Natural killer cell (primary cell): ENCODE measurements at regions not wholly inside any gene's neighbourhood (a gene's known extent, or its start where the extent isn't known, plus 50 kb on each side); places are given as distances from the start of the nearest gene placed in this dataset.
"Not testable (repeated sequence)": the region's sequence is repeated elsewhere in the genome, so short reads cannot be mapped to it uniquely, and the experiment has no call there.

ENCODE experiments used
- ATAC-seq, 3 donors: fragments of 150-1000 bp in 2 of 3; fragments of 200-7000 bp in 1 of 3; cut with Tn5 transposase; 1 replicate in 1 of 3; 2 replicates in 2 of 3; pipeline ENCODE4 v1.10.0; 2021; ENCODE audit warnings: mild to moderate bottlenecking in 2 of 3, moderate library complexity in 2 of 3
- DNase-seq, 2 donors: peaks; one replicate each; pipeline versions ENCODE4 v3.0.0 to v3.0.0-alpha.2; 2013 to 2021; ENCODE audit warnings: mixed read lengths in 1 of 2
- H3K27ac ChIP-seq: one replicate; pipeline ENCODE4 v1.5.1; 2013; ENCODE audit warnings: mild to moderate bottlenecking, low read length
- H3K27me3 ChIP-seq: one replicate; pipeline ENCODE4 v1.6.1; 2013; ENCODE audit warnings: low read length; ENCODE audit not compliant: control insufficient read depth, insufficient read depth
- H3K36me3 ChIP-seq: one replicate; pipeline ENCODE4 v1.6.1; 2013; ENCODE audit warnings: low read length; ENCODE audit not compliant: control insufficient read depth, insufficient read depth
- H3K4me1 ChIP-seq: one replicate; pipeline ENCODE4 v1.6.1; 2013; ENCODE audit warnings: low read length; ENCODE audit not compliant: control insufficient read depth, insufficient read depth
- H3K4me3 ChIP-seq: one replicate; pipeline ENCODE4 v1.5.1; 2013; ENCODE audit warnings: low read length
- H3K9me3 ChIP-seq: one replicate; pipeline ENCODE4 v1.6.1; 2013; ENCODE audit warnings: low read length; ENCODE audit not compliant: control insufficient read depth, insufficient read depth
- H3K27ac Mint-ChIP-seq, 2 donors: one replicate each; pipeline ENCODE4 v1.8.0; 2022; ENCODE audit warnings: mild to moderate bottlenecking in 2 of 2, mixed read lengths in 2 of 2, moderate library complexity in 1 of 2
- H3K27me3 Mint-ChIP-seq, 2 donors: one replicate each; pipeline ENCODE4 v1.8.0; 2022; ENCODE audit warnings: low read depth in 2 of 2, mixed read lengths in 2 of 2
- H3K36me3 Mint-ChIP-seq: one replicate; pipeline ENCODE4 v1.8.0; 2022; ENCODE audit warnings: mixed read lengths
- H3K4me1 Mint-ChIP-seq, 2 donors: one replicate each; pipeline ENCODE4 v1.8.0; 2022; ENCODE audit warnings: mixed read lengths in 2 of 2
- H3K4me3 Mint-ChIP-seq: one replicate; pipeline ENCODE4 v1.8.0; 2022; ENCODE audit warnings: mild to moderate bottlenecking, moderate library complexity, mixed read lengths
- H3K9me3 Mint-ChIP-seq, 2 donors: one replicate each; pipeline ENCODE4 v1.8.0; 2022; ENCODE audit warnings: mixed read lengths in 2 of 2
- WGBS: methylation state at CpG from one replicate; pipeline ENCODE4 v1.1.7; 2013; ENCODE audit warnings: missing lambda C conversion rate; ENCODE audit not compliant: insufficient coverage; 5-methylcytosine and 5-hydroxymethylcytosine counted together
- intact Hi-C: fragments of 100-400 bp; cut with micrococcal nuclease; formaldehyde crosslinking; loops from one replicate; pipeline ENCODE4 v1.14.2; 2022
- TF ChIP-seq, protein P1 (sequence below): fragments of 200-600 bp; IDR thresholded peaks from one replicate; pipeline ENCODE4 v1.8.0; 2022; ENCODE audit warnings: antibody characterized with exemption

DNA sequence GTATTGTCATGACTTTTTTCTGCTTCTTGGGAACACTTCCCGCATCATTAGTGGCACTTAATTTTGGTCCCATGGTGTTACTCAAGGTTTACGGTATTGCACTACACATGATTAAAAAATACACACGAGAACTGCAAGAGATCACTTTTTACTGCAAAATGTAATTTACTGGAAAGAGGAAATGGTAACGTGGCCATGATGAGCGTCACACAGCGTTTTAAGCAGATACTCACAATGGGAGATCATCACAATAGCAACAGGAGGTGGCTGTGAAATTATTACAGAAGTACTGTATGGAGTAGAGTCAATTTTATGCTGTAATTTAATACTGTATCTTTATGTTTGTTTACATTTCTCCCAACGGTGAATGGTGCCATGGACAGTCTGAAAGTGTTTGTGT, 1510.3 kb downstream of the AMY1C start:
- Histone ChIP-seq H3K36me3 (no peaks in the 10 kb centered on the region), H3K4me3 (no peak overlapping the region), H3K27me3 (no peaks in the 10 kb centered on the region), H3K4me1 (no peaks in the 10 kb centered on the region), H3K9me3 (peaks cover 2% of the 10 kb centered on the region), H3K27ac (no peak overlapping the region)
- DNase-seq = no peak
- no peak for ATAC-seq
- TF ChIP-seq, protein P1, sequence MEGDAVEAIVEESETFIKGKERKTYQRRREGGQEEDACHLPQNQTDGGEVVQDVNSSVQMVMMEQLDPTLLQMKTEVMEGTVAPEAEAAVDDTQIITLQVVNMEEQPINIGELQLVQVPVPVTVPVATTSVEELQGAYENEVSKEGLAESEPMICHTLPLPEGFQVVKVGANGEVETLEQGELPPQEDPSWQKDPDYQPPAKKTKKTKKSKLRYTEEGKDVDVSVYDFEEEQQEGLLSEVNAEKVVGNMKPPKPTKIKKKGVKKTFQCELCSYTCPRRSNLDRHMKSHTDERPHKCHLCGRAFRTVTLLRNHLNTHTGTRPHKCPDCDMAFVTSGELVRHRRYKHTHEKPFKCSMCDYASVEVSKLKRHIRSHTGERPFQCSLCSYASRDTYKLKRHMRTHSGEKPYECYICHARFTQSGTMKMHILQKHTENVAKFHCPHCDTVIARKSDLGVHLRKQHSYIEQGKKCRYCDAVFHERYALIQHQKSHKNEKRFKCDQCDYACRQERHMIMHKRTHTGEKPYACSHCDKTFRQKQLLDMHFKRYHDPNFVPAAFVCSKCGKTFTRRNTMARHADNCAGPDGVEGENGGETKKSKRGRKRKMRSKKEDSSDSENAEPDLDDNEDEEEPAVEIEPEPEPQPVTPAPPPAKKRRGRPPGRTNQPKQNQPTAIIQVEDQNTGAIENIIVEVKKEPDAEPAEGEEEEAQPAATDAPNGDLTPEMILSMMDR = no peak
- intact Hi-C loops = no loop called here
- WGBS = 89% methylated on average over 6 of the region's 7 CpGs
- H3K4me3 Mint-ChIP-seq = no peak overlapping the region
- no peak overlapping the region for H3K27ac Mint-ChIP-seq
- no peaks in the 10 kb centered on the region for H3K4me1 Mint-ChIP-seq
- no peaks in the 10 kb centered on the region for H3K27me3 Mint-ChIP-seq
- H3K36me3 Mint-ChIP-seq = peaks cover 20% of the 10 kb centered on the region
- H3K9me3 Mint-ChIP-seq = peaks cover 21 to 31% of the 10 kb centered on the region in 2 donors

GRCh38 chr1:105270966-105271365, 1521.3 kb downstream of the AMY1C start:
- ATAC-seq = no peak
- H3K36me3 ChIP-seq = no peaks in the 10 kb centered on the region
- Mint-ChIP-seq H3K36me3 (peaks cover 8% of the 10 kb centered on the region), H3K27ac (no peak overlapping the region), H3K4me3 (no peak overlapping the region), H3K9me3 (peaks cover 19 to 34% of the 10 kb centered on the region in 2 donors), H3K27me3 (no peaks in the 10 kb centered on the region), H3K4me1 (no peaks in the 10 kb centered on the region)
- H3K27me3 ChIP-seq = no peaks in the 10 kb centered on the region
- WGBS = 66% methylated on average over 2 of the region's 2 CpGs
- peaks cover 3% of the 10 kb centered on the region for H3K9me3 ChIP-seq
- DNase-seq = no peak
- no peaks in the 10 kb centered on the region for H3K4me1 ChIP-seq
- no peak overlapping the region for H3K27ac ChIP-seq
- no peak overlapping the region for H3K4me3 ChIP-seq
- intact Hi-C loops = no loop called here
- TF ChIP-seq, protein P1 = no peak

DNA sequence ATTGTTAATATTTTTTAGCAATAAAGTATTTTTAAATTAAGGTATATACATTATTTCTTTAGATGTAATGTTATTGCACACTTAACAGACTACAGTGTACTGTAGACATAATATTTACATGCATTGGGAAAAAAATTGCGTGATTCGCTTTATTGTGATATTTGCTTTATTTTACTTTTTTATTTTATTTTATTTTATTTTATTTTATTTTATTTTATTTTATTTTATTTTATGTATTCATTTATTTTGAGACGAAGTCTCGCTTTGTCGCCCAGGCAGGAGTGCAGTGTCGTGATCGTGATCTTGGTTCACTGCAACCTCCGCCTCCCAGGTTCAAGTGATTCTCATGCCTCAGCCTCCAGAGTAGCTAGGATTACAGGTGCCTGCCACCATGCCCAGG, 1522.7 kb downstream of the AMY1C start:
- H3K4me3 Mint-ChIP-seq, ATAC-seq, H3K27me3 ChIP-seq, intact Hi-C loops, H3K9me3 ChIP-seq, H3K36me3 ChIP-seq, H3K27ac Mint-ChIP-seq, H3K27me3 Mint-ChIP-seq, H3K4me3 ChIP-seq, H3K4me1 ChIP-seq, H3K36me3 Mint-ChIP-seq, DNase-seq, H3K27ac ChIP-seq, H3K4me1 Mint-ChIP-seq: not testable (repeated sequence)
- peaks cover 17 to 29% of the 10 kb centered on the region in 2 donors for H3K9me3 Mint-ChIP-seq
- WGBS = 97% methylated on average over 6 of the region's 8 CpGs

- no peaks in the 10 kb centered on the region for H3K9me3 ChIP-seq
- H3K27ac ChIP-seq = no peak overlapping the region
- intact Hi-C loops = no loop called here
- Mint-ChIP-seq H3K36me3 (peaks cover 10% of the 10 kb centered on the region), H3K27me3 (no peaks in the 10 kb centered on the region), H3K4me3 (no peak overlapping the region), H3K27ac (no peak overlapping the region), H3K9me3 (peaks cover 18 to 35% of the 10 kb centered on the region in 2 donors), H3K4me1 (no peaks in the 10 kb centered on the region)
- no peaks in the 10 kb centered on the region for H3K27me3 ChIP-seq
- no peak overlapping the region for H3K4me3 ChIP-seq
- TF ChIP-seq, protein P1 = no peak
- DNase-seq (no peak), ATAC-seq (no peak)
- WGBS = 96% methylated on average over 2 of the region's 2 CpGs
- H3K36me3 ChIP-seq = no peaks in the 10 kb centered on the region
- H3K4me1 ChIP-seq = no peaks in the 10 kb centered on the region
Observed at GRCh38 chr1:105294838-105295237, 1545.1 kb downstream of the AMY1C start.
